HG02571 (cell line): ENCODE measurements at regions not wholly inside any gene's neighbourhood (a gene's known extent, or its start where the extent isn't known, plus 50 kb on each side); places are given as distances from the start of the nearest gene placed in this dataset.
"Not testable (repeated sequence)": the region's sequence is repeated elsewhere in the genome, so short reads cannot be mapped to it uniquely, and the experiment has no call there.

Experiments
- ATAC-seq: cut with Tn5 transposase; IDR thresholded peaks from one replicate; pipeline ENCODE4 v1.9.1; 2021; ENCODE audit warnings: mild to moderate bottlenecking, moderate library complexity; ENCODE audit not compliant: unreplicated experiment

- not testable (repeated sequence) for ATAC-seq
Measured at GRCh38 chr3:143175940-143176894, 56.6 kb downstream of the CHST2 start.

GRCh38 chr3:143177965-143178364 lies 58.4 kb downstream of the CHST2 start:
- not testable (repeated sequence) for ATAC-seq

- not testable (repeated sequence) for ATAC-seq
Measured at GRCh38 chr3:143178775-143179548, 59.4 kb downstream of the CHST2 start.

DNA sequence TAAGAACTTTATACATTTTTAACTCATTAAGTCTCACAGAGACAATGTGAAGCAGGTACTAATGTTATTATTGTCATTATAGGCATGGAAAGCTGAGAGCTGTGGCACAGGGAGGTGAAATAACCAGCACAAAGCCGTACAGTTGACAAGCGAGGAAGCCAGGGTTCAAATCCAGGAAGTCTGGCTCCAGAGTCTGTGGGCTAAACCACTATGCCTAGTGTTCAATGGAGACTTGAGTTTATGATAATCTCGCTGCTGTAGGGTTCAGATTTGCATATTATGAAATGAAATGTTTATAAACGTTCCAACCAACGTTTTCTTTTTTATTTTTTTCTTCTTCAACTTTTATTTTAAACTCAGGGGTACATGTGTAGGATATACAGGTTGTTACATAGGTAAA lies 60.0 kb downstream of the CHST2 start:
- ATAC-seq: no peak

DNA sequence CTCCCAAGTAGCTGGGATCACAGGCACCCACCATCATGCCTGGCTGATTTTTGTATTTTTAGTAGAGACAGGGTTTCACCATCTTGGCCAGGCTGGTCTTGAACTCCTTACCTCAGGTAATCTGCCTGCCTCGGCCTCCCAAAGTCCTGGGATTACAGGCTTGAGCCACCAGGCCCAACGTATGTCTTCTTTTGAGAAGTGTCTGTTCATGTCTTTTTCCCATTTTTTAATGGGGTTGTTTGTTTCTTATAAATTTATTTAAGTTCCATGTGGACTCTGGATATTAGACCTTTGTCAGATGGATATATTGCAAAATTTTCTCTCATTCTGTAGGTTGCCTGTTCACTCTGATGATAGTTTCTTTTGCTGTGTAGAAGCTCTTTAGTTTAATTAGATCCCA lies 61.3 kb downstream of the CHST2 start:
- not testable (repeated sequence) for ATAC-seq

GRCh38 chr3:143181977-143182376 lies 62.4 kb downstream of the CHST2 start:
- not testable (repeated sequence) for ATAC-seq

DNA sequence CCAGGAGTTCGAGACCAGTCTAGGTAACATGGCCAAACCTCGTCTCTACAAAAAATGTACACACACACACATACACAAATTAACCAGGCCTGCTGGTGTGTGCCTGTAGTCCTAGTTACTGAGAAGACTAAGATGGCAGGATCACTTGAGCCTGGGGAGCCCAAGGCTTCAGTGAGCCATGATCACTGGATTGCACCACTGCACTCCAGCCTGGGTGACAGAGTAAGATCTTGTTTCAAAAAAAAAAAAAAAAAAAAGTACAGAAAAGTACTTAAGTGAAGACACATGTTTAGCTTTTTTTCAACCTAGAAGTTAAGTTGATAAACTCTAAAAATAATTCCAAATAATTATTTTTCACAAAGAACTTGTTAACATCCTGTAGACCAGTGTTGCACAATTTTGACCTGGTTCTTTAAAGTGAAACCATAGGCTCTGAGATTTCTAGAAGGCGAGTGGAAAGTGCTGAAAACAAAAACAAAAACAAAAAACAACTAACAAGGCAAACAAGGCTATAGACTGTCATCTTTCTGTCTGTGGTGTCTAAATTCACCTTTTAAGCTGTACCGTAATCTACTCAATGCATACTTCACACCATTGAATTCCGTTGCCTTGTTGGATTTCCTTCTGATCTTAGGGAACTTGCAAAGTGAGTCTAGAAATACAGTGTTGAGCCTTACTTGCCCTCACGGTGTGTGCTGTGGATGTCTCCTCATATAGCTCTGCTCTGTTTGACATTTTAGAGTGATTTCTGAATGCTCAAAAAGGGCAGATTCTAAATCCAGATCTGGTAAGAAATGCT lies 63.5 kb downstream of the CHST2 start:
- ATAC-seq: no peak

DNA sequence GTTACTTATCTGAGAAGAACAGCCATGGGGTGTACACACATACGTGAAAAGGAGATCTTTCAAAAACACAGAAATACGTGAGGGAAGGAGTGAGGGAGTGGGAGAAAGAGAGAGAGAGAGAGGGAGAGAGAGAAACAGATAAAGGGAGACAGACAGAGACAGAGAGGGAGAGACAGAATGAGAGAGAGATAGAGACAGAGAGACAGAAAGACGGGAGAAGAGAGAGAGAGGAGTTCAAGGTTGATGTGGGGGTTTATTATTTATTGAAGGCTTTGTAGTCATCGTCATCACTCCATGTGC lies 64.0 kb downstream of the CHST2 start:
- no peak for ATAC-seq

- ATAC-seq: no peak
Measured at GRCh38 chr3:143184099-143184498, 64.5 kb downstream of the CHST2 start.

- ATAC-seq: no peak
Measured at GRCh38 chr3:143185401-143185800, 65.8 kb downstream of the CHST2 start.

DNA sequence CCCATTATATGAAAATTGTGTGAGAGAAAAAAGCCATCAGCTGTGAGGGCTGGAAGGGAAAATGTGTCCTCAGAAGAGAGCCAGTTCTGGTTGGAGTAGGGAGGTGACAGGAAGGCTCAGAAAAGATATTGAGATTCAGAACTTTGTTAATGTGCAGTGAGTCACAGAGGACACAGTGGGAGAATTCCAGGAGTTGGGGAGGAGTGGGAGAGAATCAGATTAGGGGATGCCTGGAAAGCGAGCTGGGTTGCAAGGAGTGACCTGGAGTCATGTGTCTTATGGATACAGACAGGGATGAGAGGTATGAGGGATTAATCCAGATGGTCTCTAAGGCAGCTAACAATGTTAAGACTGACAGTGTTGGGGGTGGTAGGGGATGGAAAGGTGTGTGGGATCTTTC lies 67.5 kb downstream of the CHST2 start:
- ATAC-seq: no peak

DNA sequence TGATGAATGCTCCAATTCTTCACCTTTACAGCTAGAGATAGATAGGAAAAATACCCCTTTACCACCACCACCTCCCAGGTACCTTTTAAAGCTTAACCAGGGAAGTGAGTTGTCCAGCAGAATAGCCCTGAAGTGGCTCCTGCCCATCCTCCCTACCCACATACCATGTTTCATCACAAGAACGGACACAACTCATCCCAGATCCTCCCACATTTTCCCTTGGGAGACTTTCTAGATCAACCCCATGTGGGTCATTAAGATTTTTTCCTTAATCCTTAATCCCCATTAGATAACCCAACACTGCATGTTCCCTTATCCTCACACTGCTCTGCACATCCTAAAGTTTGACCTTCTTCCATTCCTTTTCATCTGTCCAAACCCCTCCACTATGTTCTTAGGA lies 69.3 kb downstream of the CHST2 start:
- no peak for ATAC-seq

- ATAC-seq: no peak
Measured at GRCh38 chr3:143190101-143190500, 70.5 kb downstream of the CHST2 start.

GRCh38 chr3:143192193-143192592 lies 72.6 kb downstream of the CHST2 start:
- ATAC-seq: no peak

GRCh38 chr3:143200001-143200924 lies 80.7 kb downstream of the CHST2 start:
- ATAC-seq: no peak

DNA sequence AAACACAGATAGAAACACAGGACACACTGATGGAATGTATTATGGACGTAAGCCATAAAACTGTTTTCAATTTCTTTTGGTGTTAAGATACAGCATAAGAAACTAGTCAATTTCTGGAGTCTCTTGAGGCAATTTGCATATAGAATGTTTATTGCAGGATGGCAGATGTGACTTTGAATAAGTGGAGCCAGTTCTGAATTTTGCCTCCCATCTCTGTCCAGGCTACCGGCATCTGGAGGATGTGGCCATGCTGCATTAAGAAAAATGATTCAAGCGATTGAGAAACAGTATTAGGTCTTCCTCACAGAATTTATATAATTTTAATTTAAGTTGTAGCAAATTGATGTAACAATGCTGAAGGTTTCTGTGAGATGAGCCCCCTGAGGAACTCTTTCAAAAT lies 81.5 kb downstream of the CHST2 start:
- ATAC-seq: no peak

- ATAC-seq: no peak
Measured at GRCh38 chr3:143201870-143202752, 82.5 kb downstream of the CHST2 start.

GRCh38 chr3:143203142-143203541 lies 83.6 kb downstream of the CHST2 start:
- no peak for ATAC-seq

GRCh38 chr3:143203848-143204247 lies 84.3 kb downstream of the CHST2 start:
- ATAC-seq: no peak
